ENCODE measurements at regions not wholly inside any gene's neighbourhood (a gene's known extent, or its start where the extent isn't known, plus 50 kb on each side); places are given as distances from the start of the nearest gene placed in this dataset.

DNA sequence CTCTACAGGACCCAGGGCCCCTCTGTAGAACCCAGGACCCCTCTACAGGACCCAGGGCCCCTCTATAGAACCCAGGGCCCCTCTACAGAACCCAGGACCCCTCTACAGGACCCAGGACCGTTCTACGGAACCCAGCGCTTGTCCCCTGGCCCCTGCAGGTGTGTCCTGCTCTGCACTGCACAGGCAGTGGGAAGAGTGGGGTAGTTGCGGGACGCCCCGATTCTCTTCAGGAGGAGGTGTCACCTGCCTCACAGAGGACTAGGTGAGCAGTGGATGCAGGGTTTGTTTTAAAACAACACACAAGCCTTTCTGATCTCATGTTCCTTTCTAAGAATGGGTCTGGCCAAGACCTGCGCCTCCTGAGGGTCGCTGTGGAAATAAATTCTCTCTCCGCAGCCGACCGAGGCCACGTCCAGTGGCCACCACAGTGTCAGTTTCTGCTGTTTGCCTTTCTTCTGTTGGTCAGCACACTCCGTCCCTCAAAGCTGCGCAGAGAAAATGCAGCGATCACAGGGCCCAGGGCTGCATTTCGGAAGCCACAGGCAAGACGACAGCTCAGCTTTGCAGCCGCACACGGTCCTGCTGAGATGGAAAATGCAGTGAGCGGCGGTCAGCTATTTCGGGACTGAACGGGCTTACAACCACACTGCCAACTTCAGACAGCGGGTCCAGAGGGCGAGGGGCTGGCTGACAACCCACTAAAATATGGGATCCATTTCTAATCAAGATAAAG, 135.2 kb downstream of the DLL1 start:
- H3K4me1 ChIP-seq (ENCODE audit: control insufficient read depth, insufficient read depth, low read length): peaks cover 39% of the 10 kb centered on the region
- H3K36me3 ChIP-seq (ENCODE audit: control insufficient read depth, insufficient read depth, low read length): no peaks in the 10 kb centered on the region
- no peak overlapping the region for H3K27ac Mint-ChIP-seq
- H3K27me3 ChIP-seq (ENCODE audit: control insufficient read depth, insufficient read depth, low read length): peaks cover 3% of the 10 kb centered on the region
- H3K9me3 ChIP-seq (ENCODE audit: control insufficient read depth, insufficient read depth, low read length): no peaks in the 10 kb centered on the region
- H3K27me3 Mint-ChIP-seq (ENCODE audit: low read depth in 2 of 2): peaks cover 0 to 32% of the 10 kb centered on the region in 2 donors
- 94% methylated on average over 25 of the region's 25 CpGs for WGBS (ENCODE audit: insufficient coverage)
- no peak overlapping the region for H3K4me3 ChIP-seq (ENCODE audit: low read length)
- no peaks in the 10 kb centered on the region for H3K9me3 Mint-ChIP-seq
- peaks cover 13 to 31% of the 10 kb centered on the region in 2 donors for H3K4me1 Mint-ChIP-seq
- no peak for DNase-seq
- H3K36me3 Mint-ChIP-seq: no peaks in the 10 kb centered on the region
- no peak for TF ChIP-seq CTCF (IDR thresholded peaks at IDR 0.05)
- H3K4me3 Mint-ChIP-seq: no peak overlapping the region
- no peak for ATAC-seq
- intact Hi-C loops (cut with micrococcal nuclease): no loop called here
- H3K27ac ChIP-seq (ENCODE audit: low read length): no peak overlapping the region

DNA sequence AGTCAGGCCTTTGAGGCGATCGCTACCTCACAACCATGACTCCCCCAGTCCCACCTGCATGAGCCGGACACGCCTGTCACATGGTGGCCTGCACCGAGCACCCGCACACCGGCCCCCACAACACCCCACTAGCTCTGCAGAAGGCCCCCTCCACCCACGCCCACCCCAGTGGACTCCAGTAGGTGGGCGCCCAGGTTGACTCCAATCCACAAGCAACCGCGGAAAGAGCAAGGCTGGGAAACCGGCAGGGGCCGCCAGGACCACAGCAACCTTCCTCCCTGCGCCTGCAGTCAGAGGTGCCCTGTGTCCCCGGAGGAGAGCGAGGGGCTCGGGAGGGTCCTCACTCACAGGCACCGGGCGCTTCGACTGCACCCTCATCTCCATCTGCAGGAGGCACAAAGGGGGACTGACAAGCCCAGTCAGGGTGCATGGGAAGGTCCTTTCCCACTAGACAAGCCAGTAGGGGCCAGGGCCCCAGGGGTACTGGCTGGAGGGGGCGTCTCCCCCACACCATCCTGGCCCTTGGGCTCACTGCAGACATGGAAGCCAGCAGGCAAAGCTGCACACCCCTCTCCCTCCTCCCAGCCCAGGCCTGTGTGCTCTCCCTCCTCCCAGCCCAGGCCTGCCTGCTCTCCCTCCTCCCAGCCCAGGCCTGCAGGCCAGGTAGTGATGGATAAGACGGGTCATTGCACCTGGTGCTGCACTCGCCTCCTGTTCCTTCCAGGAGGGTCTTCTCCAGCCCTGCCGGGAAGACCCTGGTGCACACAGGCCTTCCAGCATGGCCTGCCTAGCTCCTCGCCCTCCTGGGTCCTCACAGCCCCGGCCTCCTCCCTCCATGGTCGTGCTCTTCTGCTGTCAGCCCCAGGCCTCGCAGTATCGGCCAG, 137.2 kb downstream of the DLL1 start:
- H3K4me1 Mint-ChIP-seq: peaks cover 21 to 51% of the 10 kb centered on the region in 2 donors
- H3K4me3 Mint-ChIP-seq: no peak overlapping the region
- peaks cover 3% of the 10 kb centered on the region for H3K27me3 ChIP-seq (ENCODE audit: control insufficient read depth, insufficient read depth, low read length)
- no peak for TF ChIP-seq CTCF (IDR thresholded peaks at IDR 0.05)
- H3K36me3 Mint-ChIP-seq: no peaks in the 10 kb centered on the region
- no peaks in the 10 kb centered on the region for H3K9me3 Mint-ChIP-seq
- 90% methylated on average over 29 of the region's 29 CpGs for WGBS (ENCODE audit: insufficient coverage)
- ATAC-seq (no peak), DNase-seq (no peak)
- peaks cover 53% of the 10 kb centered on the region for H3K4me1 ChIP-seq (ENCODE audit: control insufficient read depth, insufficient read depth, low read length)
- peaks cover 0 to 43% of the 10 kb centered on the region in 2 donors for H3K27me3 Mint-ChIP-seq (ENCODE audit: low read depth in 2 of 2)
- intact Hi-C loops (cut with micrococcal nuclease): no loop called here
- H3K27ac ChIP-seq (ENCODE audit: low read length): no peak overlapping the region
- no peaks in the 10 kb centered on the region for H3K36me3 ChIP-seq (ENCODE audit: control insufficient read depth, insufficient read depth, low read length)
- no peaks in the 10 kb centered on the region for H3K9me3 ChIP-seq (ENCODE audit: control insufficient read depth, insufficient read depth, low read length)
- no peak overlapping the region for H3K4me3 ChIP-seq (ENCODE audit: low read length)
- H3K27ac Mint-ChIP-seq: no peak overlapping the region

- H3K27ac Mint-ChIP-seq: no peak overlapping the region
- H3K4me1 Mint-ChIP-seq: peaks cover 28 to 58% of the 10 kb centered on the region in 2 donors
- H3K4me1 ChIP-seq (ENCODE audit: control insufficient read depth, insufficient read depth, low read length): peaks cover 60% of the 10 kb centered on the region
- DNase-seq (no peak), ATAC-seq (no peak)
- no peaks in the 10 kb centered on the region for H3K36me3 Mint-ChIP-seq
- intact Hi-C loops (cut with micrococcal nuclease): no loop called here
- no peak overlapping the region for H3K27ac ChIP-seq (ENCODE audit: low read length)
- H3K9me3 ChIP-seq (ENCODE audit: control insufficient read depth, insufficient read depth, low read length): no peaks in the 10 kb centered on the region
- TF ChIP-seq CTCF (IDR thresholded peaks at IDR 0.05): no peak
- H3K4me3 ChIP-seq (ENCODE audit: low read length): no peak overlapping the region
- H3K36me3 ChIP-seq (ENCODE audit: control insufficient read depth, insufficient read depth, low read length): no peaks in the 10 kb centered on the region
- H3K27me3 Mint-ChIP-seq (ENCODE audit: low read depth in 2 of 2): peaks cover 0 to 43% of the 10 kb centered on the region in 2 donors
- H3K27me3 ChIP-seq (ENCODE audit: control insufficient read depth, insufficient read depth, low read length): peaks cover 3% of the 10 kb centered on the region
- WGBS (ENCODE audit: insufficient coverage): 46% methylated on average over 12 of the region's 13 CpGs
- no peak overlapping the region for H3K4me3 Mint-ChIP-seq
- no peaks in the 10 kb centered on the region for H3K9me3 Mint-ChIP-seq
These were observed 137.9 kb downstream of the DLL1 start for GRCh38 chr6:170152989-170153388.

Measured in natural killer cell (primary cell).